OCI-LY3 (cell line): ENCODE measurements at regions not wholly inside any gene's neighbourhood (a gene's known extent, or its start where the extent isn't known, plus 50 kb on each side); places are given as distances from the start of the nearest gene placed in this dataset.

ENCODE experiments used
- CTCF ChIP-seq: fragments of 200-600, 300-600 bp; sonication (generic); IDR thresholded peaks from 2 replicates; pipeline ENCODE4 v1.5.1; 2014; ENCODE audit warnings: antibody characterized with exemption, low read length, low read depth
- EZH2phosphoT487 ChIP-seq: fragments of 200-600 bp; shearing (Covaris generic); IDR thresholded peaks from 2 replicates; pipeline ENCODE4 v1.6.1; 2018; ENCODE audit warnings: antibody characterized with exemption, mixed run types, low read depth

DNA sequence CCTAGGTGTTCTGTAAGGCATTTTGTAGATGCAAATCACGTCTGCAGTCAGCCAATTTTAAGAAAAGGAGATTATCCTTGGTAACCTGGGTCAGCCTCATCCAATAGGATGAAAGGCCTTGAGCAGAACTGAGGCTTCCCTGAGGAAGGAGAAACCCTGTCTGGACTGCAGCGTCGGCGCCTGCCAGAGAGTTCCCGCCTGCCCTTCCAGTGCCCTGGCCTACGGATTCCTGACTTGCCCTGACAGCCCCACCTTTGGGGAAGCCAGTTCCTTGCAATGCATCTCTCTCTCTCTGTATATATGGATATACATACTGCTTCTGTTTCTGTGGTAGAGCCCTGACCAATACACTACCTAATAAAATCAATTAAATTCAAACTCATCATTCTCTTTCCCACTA is 66.2 kb upstream of the RUFY1 start:
- TF ChIP-seq CTCF = no peak
- no peak for TF ChIP-seq EZH2phosphoT487
